ENCODE measurements at regions not wholly inside any gene's neighbourhood (a gene's known extent, or its start where the extent isn't known, plus 50 kb on each side); places are given as distances from the start of the nearest gene placed in this dataset.

- Mint-ChIP-seq H3K27ac (no peak overlapping the region), H3K4me1 (no peaks in the 10 kb centered on the region), H3K4me3 (no peak overlapping the region), H3K36me3 (no peaks in the 10 kb centered on the region), H3K9me3 (peaks cover 0 to 1% (median 0%) of the 10 kb centered on the region in 6 donors), H3K27me3 (ENCODE audit: low read depth in 3 of 3) (peaks cover 3% of the 10 kb centered on the region in 3 donors)
- DNase-seq: no peak
Measured at GRCh38 chr17:33593991-33594390, 300.9 kb upstream of the ASIC2 start.

DNA sequence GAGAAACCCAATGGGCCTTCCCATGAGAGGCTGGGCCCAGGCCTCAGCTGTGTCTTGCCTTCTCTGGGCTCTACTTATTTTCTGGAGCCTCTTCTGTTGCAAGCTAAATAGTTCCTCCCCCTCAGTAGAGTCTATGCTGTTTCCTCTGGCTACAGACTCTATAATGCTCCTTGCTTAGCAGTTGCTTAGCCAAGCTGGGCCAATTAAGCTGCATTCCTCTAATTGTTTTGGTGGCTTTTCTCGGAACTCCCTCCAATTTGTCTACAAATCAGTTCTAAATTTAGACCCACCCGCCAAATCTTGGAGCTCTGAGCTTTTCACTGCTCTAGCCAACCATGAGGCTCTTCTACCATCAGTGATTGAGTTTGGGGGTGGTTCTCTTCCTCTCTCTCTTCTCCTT, 302.7 kb upstream of the ASIC2 start:
- H3K9me3 Mint-ChIP-seq: peaks cover 0 to 1% (median 0%) of the 10 kb centered on the region in 6 donors
- DNase-seq: no peak
- H3K4me3 Mint-ChIP-seq: no peak overlapping the region
- no peak overlapping the region for H3K27ac Mint-ChIP-seq
- H3K36me3 Mint-ChIP-seq: no peaks in the 10 kb centered on the region
- no peaks in the 10 kb centered on the region for H3K4me1 Mint-ChIP-seq
- H3K27me3 Mint-ChIP-seq (ENCODE audit: low read depth in 3 of 3): peaks cover 2 to 3% (median 2%) of the 10 kb centered on the region in 3 donors

DNA sequence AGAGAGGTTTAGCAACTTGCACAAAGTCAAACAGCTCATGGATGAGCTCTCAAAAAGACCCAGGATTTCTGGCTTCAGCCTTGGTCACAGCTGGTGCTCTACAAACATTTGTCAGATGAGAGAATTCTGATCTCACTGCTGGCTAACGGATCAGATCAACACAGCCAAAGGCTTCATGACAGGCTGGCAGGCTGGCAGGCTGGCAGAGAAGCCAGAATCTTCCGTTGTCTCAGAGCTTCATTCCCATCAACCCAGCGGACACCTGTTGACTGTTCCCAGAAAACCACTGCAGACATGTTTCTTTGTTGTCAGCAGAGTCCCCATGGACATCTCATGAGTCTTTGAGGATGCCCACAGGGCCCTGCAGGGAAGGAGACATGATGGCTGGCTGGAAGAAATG, 303.8 kb upstream of the ASIC2 start:
- H3K9me3 Mint-ChIP-seq: peaks cover 0 to 1% (median 0%) of the 10 kb centered on the region in 6 donors
- DNase-seq: no peak
- H3K36me3 Mint-ChIP-seq: no peaks in the 10 kb centered on the region
- no peaks in the 10 kb centered on the region for H3K4me1 Mint-ChIP-seq
- H3K27me3 Mint-ChIP-seq (ENCODE audit: low read depth in 3 of 3): peaks cover 2 to 4% (median 3%) of the 10 kb centered on the region in 3 donors
- no peak overlapping the region for H3K4me3 Mint-ChIP-seq
- H3K27ac Mint-ChIP-seq: no peak overlapping the region

DNA sequence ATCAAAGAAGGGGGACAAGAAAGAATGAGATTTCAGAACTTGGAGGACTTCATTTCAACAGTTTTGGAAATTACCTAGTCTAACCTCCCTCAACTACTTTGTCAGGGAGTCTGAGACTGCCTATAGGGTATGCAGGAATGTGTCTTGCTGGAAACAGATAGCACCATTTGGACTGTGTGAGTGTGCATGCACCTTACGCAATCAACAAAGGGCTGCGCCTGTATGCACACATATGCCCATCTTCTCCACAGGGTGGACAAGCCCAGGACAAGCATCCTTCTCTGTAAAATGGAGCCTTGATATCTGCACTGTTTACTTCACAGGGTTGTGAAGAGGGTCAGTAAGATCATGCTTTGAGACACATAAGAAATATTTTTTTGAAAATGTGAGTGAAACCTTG, 305.7 kb upstream of the ASIC2 start:
- no peak overlapping the region for H3K4me3 Mint-ChIP-seq

GRCh38 chr17:33602981-33603380, 309.9 kb upstream of the ASIC2 start:
- Mint-ChIP-seq H3K4me3 (no peak overlapping the region), H3K27ac (no peak overlapping the region), H3K4me1 (no peaks in the 10 kb centered on the region), H3K9me3 (no peaks in the 10 kb centered on the region), H3K36me3 (no peaks in the 10 kb centered on the region), H3K27me3 (ENCODE audit: low read depth in 3 of 3) (peaks cover 5 to 7% (median 6%) of the 10 kb centered on the region in 3 donors)
- no peak for DNase-seq

More for the DNA sequence above, 305.7 kb upstream of the ASIC2 start:
- H3K27me3 Mint-ChIP-seq (ENCODE audit: low read depth in 3 of 3): peaks cover 3 to 5% (median 3%) of the 10 kb centered on the region in 3 donors
- DNase-seq: no peak
- H3K9me3 Mint-ChIP-seq: peaks cover 0 to 1% (median 0%) of the 10 kb centered on the region in 6 donors
- H3K4me1 Mint-ChIP-seq: no peaks in the 10 kb centered on the region
- no peak overlapping the region for H3K27ac Mint-ChIP-seq
- no peaks in the 10 kb centered on the region for H3K36me3 Mint-ChIP-seq

- Mint-ChIP-seq H3K4me1 (no peaks in the 10 kb centered on the region), H3K27me3 (ENCODE audit: low read depth in 3 of 3) (peaks cover 4 to 7% (median 6%) of the 10 kb centered on the region in 3 donors), H3K4me3 (no peak overlapping the region), H3K36me3 (no peaks in the 10 kb centered on the region), H3K27ac (no peak overlapping the region), H3K9me3 (no peaks in the 10 kb centered on the region)
- DNase-seq: no peak
Measured at GRCh38 chr17:33603789-33604188, 310.7 kb upstream of the ASIC2 start.

DNA sequence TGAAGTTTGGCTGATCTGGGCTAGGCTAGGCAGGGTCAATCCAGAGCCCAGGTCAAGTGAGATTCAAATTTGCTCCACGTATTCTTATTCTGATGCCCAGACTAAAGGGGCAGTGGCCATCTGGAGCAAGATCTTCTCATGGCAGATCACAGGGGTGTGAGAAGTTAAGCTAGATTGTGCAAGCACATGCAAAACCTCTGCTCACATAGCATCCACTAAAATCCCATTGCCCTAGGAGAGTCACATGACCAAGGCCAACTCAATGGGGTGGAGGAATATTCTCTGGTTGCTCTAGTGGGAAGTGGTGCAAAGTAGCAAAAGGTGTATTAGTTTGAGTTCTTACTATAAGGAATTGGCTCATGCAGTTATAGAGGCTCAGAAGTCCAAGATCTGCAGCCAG, 318.4 kb upstream of the ASIC2 start:
- Mint-ChIP-seq H3K4me1 (no peaks in the 10 kb centered on the region), H3K36me3 (no peaks in the 10 kb centered on the region), H3K4me3 (no peak overlapping the region), H3K9me3 (peaks cover 0 to 1% (median 0%) of the 10 kb centered on the region in 6 donors), H3K27me3 (ENCODE audit: low read depth in 3 of 3) (peaks cover 3 to 4% (median 4%) of the 10 kb centered on the region in 3 donors), H3K27ac (no peak overlapping the region)
- no peak for DNase-seq

DNA sequence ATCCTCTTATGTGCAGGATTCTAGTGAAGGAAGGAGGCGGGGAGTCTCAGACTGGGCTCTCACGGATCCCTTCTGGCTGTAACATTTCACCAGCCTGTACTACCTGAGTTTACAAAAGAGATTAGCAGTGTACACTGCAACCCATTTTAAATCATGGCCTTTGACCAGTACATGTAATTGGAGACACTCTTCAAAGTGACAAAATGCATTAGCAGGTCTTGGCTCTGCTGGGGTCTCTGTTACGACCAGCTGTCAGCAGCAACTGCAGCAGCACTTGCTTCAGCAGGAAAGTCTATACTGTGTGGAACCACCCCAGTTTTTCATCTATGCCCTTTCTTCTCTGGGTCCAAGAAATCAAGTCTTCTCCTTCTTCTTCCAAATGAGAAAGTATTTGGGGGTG, 322.8 kb upstream of the ASIC2 start:
- no peaks in the 10 kb centered on the region for H3K4me1 Mint-ChIP-seq
- H3K9me3 Mint-ChIP-seq: peaks cover 0 to 4% (median 0%) of the 10 kb centered on the region in 6 donors
- no peak for DNase-seq
- H3K27ac Mint-ChIP-seq: no peak overlapping the region
- no peak overlapping the region for H3K4me3 Mint-ChIP-seq
- peaks cover 1 to 12% (median 2%) of the 10 kb centered on the region in 3 donors for H3K27me3 Mint-ChIP-seq (ENCODE audit: low read depth in 3 of 3)
- H3K36me3 Mint-ChIP-seq: no peaks in the 10 kb centered on the region

- no peak overlapping the region for H3K4me3 Mint-ChIP-seq
- H3K36me3 Mint-ChIP-seq: no peaks in the 10 kb centered on the region
- H3K9me3 Mint-ChIP-seq: peaks cover 0 to 2% (median 0%) of the 10 kb centered on the region in 6 donors
- H3K27me3 Mint-ChIP-seq (ENCODE audit: low read depth in 3 of 3): peaks cover 0 to 20% (median 6%) of the 10 kb centered on the region in 3 donors
- no peak for DNase-seq
- H3K4me1 Mint-ChIP-seq: no peaks in the 10 kb centered on the region
- no peak overlapping the region for H3K27ac Mint-ChIP-seq
Measured at GRCh38 chr17:33623841-33624240, 330.7 kb upstream of the ASIC2 start.

GRCh38 chr17:33628500-33629346, 335.6 kb upstream of the ASIC2 start:
- Mint-ChIP-seq H3K4me1 (no peaks in the 10 kb centered on the region), H3K9me3 (peaks cover 0 to 3% (median 0%) of the 10 kb centered on the region in 6 donors), H3K36me3 (no peaks in the 10 kb centered on the region), H3K27ac (no peak overlapping the region), H3K27me3 (ENCODE audit: low read depth in 3 of 3) (peaks cover 3 to 20% (median 4%) of the 10 kb centered on the region in 3 donors), H3K4me3 (no peak overlapping the region)
- DNase-seq: no peak

- peaks cover 8 to 10% of the 10 kb centered on the region in 2 donors for H3K4me1 Mint-ChIP-seq
- no peak overlapping the region for H3K27ac Mint-ChIP-seq
- H3K27me3 Mint-ChIP-seq (ENCODE audit: low read depth in 3 of 3): peaks cover 2 to 14% (median 6%) of the 10 kb centered on the region in 3 donors
- peaks cover 0 to 4% (median 0%) of the 10 kb centered on the region in 6 donors for H3K9me3 Mint-ChIP-seq
- H3K4me3 Mint-ChIP-seq: no peak overlapping the region
- H3K36me3 Mint-ChIP-seq: no peaks in the 10 kb centered on the region
- DNase-seq: no peak
Measured at GRCh38 chr17:33633446-33633845, 340.4 kb upstream of the ASIC2 start.

DNA sequence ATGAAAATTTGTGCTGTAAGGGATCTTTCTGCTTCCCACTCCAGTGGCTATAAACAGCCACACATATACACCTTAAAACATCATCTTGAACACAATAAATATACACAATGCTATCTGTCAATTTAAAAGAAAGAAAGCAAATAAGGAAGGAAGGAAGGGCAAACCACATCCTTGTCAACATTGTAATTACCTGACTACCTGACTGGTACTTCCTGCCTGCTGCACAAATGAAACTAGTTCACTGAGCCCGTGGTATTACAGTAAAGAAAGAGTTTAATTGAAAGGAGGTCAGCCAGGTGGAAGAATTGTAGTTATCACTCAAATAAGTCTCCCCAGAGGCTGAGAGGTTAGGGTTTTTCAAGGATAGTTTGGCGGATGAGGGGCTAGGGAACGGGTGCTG, 344.4 kb upstream of the ASIC2 start:
- Mint-ChIP-seq H3K4me3 (no peak overlapping the region), H3K27ac (no peak overlapping the region), H3K9me3 (peaks cover 0 to 3% (median 0%) of the 10 kb centered on the region in 6 donors), H3K4me1 (peaks cover 8 to 10% of the 10 kb centered on the region in 2 donors), H3K27me3 (ENCODE audit: low read depth in 3 of 3) (peaks cover 2 to 11% (median 5%) of the 10 kb centered on the region in 3 donors), H3K36me3 (no peaks in the 10 kb centered on the region)
- DNase-seq: no peak

DNA sequence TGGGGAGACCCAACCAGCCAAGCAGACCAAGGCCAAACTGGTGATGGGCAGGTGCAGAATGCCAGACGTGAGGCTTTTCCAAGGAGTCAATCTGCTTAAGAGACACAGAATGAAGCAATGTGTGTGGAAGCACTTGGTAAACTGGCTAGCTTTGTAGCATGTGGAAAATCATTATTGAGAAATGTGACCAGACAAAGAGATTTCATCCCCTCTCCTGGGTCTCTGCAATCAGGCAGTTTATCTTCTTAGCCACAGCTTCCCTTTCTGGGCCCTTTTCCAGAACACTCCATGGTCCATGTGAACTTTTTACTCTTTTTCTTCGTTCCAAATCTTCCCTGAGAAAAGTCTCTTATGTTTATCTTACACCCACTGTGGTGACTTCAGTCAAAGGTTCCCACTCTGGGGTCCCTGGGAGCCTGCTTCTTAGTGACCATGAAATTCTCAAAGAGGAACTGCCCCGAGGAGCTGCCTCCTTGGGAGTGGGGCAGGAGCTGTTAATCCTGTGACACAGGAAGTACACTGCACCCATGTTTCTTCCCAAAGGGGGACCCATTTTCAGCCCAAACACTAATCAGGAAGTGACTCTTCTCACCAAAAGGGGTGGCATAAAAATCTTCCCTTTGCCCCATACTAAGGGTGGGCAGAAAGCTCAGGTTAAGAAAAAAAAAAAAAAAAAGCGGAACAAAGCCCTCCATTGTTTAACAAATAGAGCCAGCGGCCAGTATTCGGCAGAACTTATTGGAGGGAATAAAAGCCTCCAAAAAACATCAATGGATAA, 346.2 kb upstream of the ASIC2 start:
- no peak overlapping the region for H3K4me3 Mint-ChIP-seq
- H3K27ac Mint-ChIP-seq: no peak overlapping the region
- H3K4me1 Mint-ChIP-seq: peaks cover 8 to 10% of the 10 kb centered on the region in 2 donors
- H3K27me3 Mint-ChIP-seq (ENCODE audit: low read depth in 3 of 3): peaks cover 2 to 14% (median 5%) of the 10 kb centered on the region in 3 donors
- peaks cover 0 to 3% (median 0%) of the 10 kb centered on the region in 6 donors for H3K9me3 Mint-ChIP-seq
- no peaks in the 10 kb centered on the region for H3K36me3 Mint-ChIP-seq
- no peak for DNase-seq

DNA sequence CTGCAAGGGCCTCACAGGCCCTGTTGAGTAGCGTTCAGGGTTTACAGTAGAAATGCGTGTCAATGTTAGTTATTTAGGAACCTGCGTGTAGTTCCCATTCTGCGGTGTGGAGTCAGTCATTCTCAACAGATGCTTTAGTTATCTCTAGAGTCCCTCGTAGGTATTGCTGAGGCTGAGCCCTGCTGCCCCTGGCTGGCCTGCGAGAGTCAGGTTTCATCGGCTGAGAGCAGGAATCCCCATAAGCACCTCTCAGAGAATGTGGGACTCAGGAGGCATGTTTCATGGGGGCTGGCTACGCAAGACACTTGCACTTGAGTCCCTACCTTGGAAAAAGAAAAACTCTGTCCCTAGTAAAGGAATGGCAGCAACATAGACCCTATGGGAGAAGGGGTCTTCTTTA, 347.5 kb upstream of the ASIC2 start:
- H3K9me3 Mint-ChIP-seq: peaks cover 0 to 3% (median 0%) of the 10 kb centered on the region in 6 donors

More for the DNA sequence above, 347.5 kb upstream of the ASIC2 start:
- H3K27ac Mint-ChIP-seq: no peak overlapping the region
- peaks cover 2 to 14% (median 5%) of the 10 kb centered on the region in 3 donors for H3K27me3 Mint-ChIP-seq (ENCODE audit: low read depth in 3 of 3)
- no peak for DNase-seq
- H3K4me1 Mint-ChIP-seq: peaks cover 8 to 10% of the 10 kb centered on the region in 2 donors
- H3K36me3 Mint-ChIP-seq: no peaks in the 10 kb centered on the region
- no peak overlapping the region for H3K4me3 Mint-ChIP-seq

All from immature natural killer cell (primary cell).